Adipose tissue (tissue), 3 donors: ENCODE measurements at regions not wholly inside any gene's neighbourhood (a gene's known extent, or its start where the extent isn't known, plus 50 kb on each side); places are given as distances from the start of the nearest gene placed in this dataset.
"Not testable (repeated sequence)": the region's sequence is repeated elsewhere in the genome, so short reads cannot be mapped to it uniquely, and the experiment has no call there.

Source experiments
- H3K27ac ChIP-seq: one replicate; pipeline ENCODE4 v1.5.1; 2013; ENCODE audit warnings: low read depth, low read length
- WGBS, 3 donors: extraction: QIAGEN DNeasy Blood & Tissue Kit; methylation state at CpG; one replicate each; pipeline ENCODE4 v1.1.7; 2013; 5-methylcytosine and 5-hydroxymethylcytosine counted together
- donor health status: healthy with polysubstance abuse.
- donor health status: Bipolar disorder and iron deficiency.
- donor health status: healthy.

- H3K27ac ChIP-seq, result no peak overlapping the region
- 62 to 80% (median 75%) methylated on average over 4 of the region's 4 CpGs for WGBS, 3 donors
Measured at GRCh38 chr1:209102120-209102519, 481.4 kb upstream of the CAMK1G start.

- H3K27ac ChIP-seq, result no peak overlapping the region
- 63 to 66% (median 64%) methylated on average over 4 of the region's 4 CpGs for WGBS, 3 donors
Measured at GRCh38 chr1:209102531-209102930, 481.0 kb upstream of the CAMK1G start.

DNA sequence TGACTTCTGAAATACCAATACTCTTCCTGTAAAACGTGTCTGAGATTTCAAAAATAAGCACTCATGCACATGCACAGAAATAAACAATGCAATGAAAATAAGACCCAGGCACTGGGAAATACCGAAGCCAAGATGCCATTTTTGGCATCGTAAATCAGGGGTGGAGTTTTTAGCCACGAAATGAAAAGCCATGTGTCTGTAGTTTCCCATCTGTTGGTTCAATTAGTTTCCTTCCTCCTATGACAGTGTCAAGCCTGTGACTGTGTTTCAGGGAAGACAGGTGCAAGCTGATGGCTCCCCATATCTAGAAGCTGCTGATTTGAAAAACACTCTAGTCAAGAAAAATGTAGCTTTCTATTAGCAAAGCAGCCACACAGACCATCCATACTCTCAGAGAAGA, 480.4 kb upstream of the CAMK1G start:
- WGBS, 3 donors, result 16 to 47% (median 18%) methylated on average over 4 of the region's 4 CpGs
- no peak overlapping the region for H3K27ac ChIP-seq

GRCh38 chr1:209104646-209105045, 478.9 kb upstream of the CAMK1G start:
- WGBS, 3 donors, result 66 to 75% (median 69%) methylated on average over 3 of the region's 3 CpGs
- H3K27ac ChIP-seq, result no peak overlapping the region

- WGBS, 3 donors, result 48 to 59% (median 51%) methylated on average over 3 of the region's 3 CpGs
- no peak overlapping the region for H3K27ac ChIP-seq
Measured at GRCh38 chr1:209105701-209106100, 477.8 kb upstream of the CAMK1G start.

- WGBS, 3 donors, result 38 to 59% (median 58%) methylated on average over 8 of the region's 8 CpGs
- H3K27ac ChIP-seq, result no peak overlapping the region
Measured at GRCh38 chr1:209106237-209106741, 477.2 kb upstream of the CAMK1G start.

- WGBS, 3 donors, result 85 to 89% (median 86%) methylated on average over 4 of the region's 4 CpGs
- H3K27ac ChIP-seq, result no peak overlapping the region
Measured at GRCh38 chr1:209106861-209107260, 476.7 kb upstream of the CAMK1G start.

DNA sequence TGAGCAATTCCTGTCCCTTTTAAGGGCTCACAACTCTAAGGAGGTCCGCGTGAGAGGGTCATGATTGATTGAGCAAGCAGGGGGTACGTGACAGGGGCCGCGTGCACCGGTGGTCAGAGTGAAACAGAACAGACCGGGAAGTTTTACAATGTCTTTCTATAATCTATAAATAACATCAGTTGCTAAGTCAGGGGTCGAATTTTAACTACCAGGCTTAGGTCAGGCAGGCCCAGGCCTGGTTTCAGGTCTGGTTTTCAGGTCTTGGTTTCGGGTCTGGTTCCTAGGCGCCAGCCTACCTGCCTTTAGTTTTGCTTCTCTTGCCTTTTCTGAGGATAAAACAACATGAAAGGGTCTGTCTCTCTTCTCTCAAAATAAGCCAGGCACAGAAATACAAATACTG, 476.0 kb upstream of the CAMK1G start:
- WGBS, 3 donors, result 70 to 81% (median 81%) methylated on average over 10 of the region's 10 CpGs
- H3K27ac ChIP-seq, result no peak overlapping the region

- H3K27ac ChIP-seq, result no peak overlapping the region
- WGBS, 3 donors, result 65 to 84% (median 73%) methylated on average over 2 of the region's 2 CpGs
Measured at GRCh38 chr1:209109001-209109785, 474.3 kb upstream of the CAMK1G start.

DNA sequence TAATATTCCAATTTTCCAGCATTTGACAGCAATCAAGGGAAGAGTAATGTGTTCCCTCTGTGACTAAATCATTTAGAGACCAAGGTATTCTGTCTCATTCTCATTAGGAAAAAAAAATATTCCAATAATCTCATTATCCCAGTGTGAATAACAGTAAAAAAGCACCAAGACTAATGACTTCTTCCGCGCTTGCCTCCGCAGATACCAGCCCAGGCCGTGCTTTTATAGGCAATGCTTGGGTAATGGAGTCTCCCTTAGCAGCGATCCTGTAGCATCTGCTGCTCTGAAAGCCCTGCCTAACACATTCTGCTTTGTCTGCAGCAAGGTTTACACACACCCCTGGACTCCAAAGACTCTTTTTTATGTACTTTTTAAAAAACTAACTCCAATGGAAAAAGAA, 470.0 kb upstream of the CAMK1G start:
- 51 to 70% (median 70%) methylated on average over 5 of the region's 5 CpGs for WGBS, 3 donors
- no peak overlapping the region for H3K27ac ChIP-seq

GRCh38 chr1:209116705-209117104, 466.8 kb upstream of the CAMK1G start:
- WGBS, 3 donors, result 83 to 97% (median 90%) methylated on average over 1 of the region's 1 CpG
- H3K27ac ChIP-seq, result no peak overlapping the region

GRCh38 chr1:209123601-209124000, 459.9 kb upstream of the CAMK1G start:
- 54 to 63% (median 63%) methylated on average over 2 of the region's 2 CpGs for WGBS, 3 donors
- no peak overlapping the region for H3K27ac ChIP-seq

- not testable (repeated sequence) for H3K27ac ChIP-seq
- 95 to 100% (median 100%) methylated on average over 1 to 25 of the region's 32 CpGs for WGBS, 3 donors
Measured at GRCh38 chr1:209129091-209129490, 454.4 kb upstream of the CAMK1G start.

- WGBS, 3 donors, result 56 to 83% (median 73%) methylated on average over 7 of the region's 7 CpGs
- no peak overlapping the region for H3K27ac ChIP-seq
Measured at GRCh38 chr1:209130886-209131285, 452.6 kb upstream of the CAMK1G start.

- WGBS, 3 donors, result 77 to 88% (median 80%) methylated on average over 17 of the region's 17 CpGs
- no peak overlapping the region for H3K27ac ChIP-seq
Measured at GRCh38 chr1:209132736-209133467, 450.6 kb upstream of the CAMK1G start.

DNA sequence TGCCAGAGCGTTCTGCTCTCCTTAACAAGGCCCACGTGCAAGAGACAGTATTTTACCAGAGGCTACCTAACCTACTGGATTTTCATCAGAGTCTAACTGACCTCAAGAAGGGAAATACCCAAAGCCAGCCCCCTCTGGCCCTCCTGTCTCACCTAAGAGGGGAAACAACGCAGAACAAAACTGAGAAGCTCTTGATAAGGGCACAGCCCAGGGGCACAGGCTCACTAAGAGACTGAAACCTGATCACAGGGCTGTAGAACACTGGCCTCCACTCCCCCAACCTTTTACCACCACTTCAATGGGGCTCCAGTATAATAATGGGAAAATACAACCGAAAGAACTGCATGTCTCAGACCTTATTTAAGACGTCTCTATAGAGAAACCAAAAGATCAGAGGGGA, 449.5 kb upstream of the CAMK1G start:
- WGBS, 3 donors, result 66 to 71% (median 70%) methylated on average over 5 of the region's 5 CpGs
- H3K27ac ChIP-seq, result no peak overlapping the region

- H3K27ac ChIP-seq, result no peak overlapping the region
- 80 to 92% (median 89%) methylated on average over 1 of the region's 1 CpG for WGBS, 3 donors
Measured at GRCh38 chr1:209143916-209144315, 439.6 kb upstream of the CAMK1G start.

DNA sequence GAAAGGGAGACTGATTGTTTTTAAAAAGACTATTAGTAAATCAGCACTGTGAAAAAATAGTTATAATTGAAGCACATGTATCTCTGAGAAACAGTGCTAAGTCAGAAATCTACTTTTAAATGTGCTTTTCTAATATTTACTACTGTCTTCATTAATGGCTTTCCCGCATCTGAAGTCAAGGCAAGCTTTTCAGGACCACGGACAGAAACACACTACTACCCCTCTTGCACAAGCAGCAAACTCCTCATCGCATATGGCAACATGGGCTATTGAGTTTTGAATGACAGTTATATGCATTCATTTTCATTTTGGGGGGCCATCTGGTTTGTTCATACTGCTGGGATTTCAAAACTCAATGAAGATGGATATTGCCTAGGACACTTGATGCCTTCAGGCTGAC, 433.4 kb upstream of the CAMK1G start:
- 14 to 17% (median 15%) methylated on average over 3 of the region's 3 CpGs for WGBS, 3 donors

GRCh38 chr1:209153411-209153810, 430.1 kb upstream of the CAMK1G start:
- H3K27ac ChIP-seq, result no peak overlapping the region
- 56 to 73% (median 66%) methylated on average over 1 of the region's 1 CpG for WGBS, 3 donors

More for the DNA sequence above, 433.4 kb upstream of the CAMK1G start:
- no peak overlapping the region for H3K27ac ChIP-seq

- WGBS, 3 donors, result 43 to 79% (median 67%) methylated on average over 1 of the region's 1 CpG
- H3K27ac ChIP-seq, result no peak overlapping the region
Measured at GRCh38 chr1:209154912-209155311, 428.6 kb upstream of the CAMK1G start.
